ENCODE measurements at regions not wholly inside any gene's neighbourhood (a gene's known extent, or its start where the extent isn't known, plus 50 kb on each side); places are given as distances from the start of the nearest gene placed in this dataset.

DNA sequence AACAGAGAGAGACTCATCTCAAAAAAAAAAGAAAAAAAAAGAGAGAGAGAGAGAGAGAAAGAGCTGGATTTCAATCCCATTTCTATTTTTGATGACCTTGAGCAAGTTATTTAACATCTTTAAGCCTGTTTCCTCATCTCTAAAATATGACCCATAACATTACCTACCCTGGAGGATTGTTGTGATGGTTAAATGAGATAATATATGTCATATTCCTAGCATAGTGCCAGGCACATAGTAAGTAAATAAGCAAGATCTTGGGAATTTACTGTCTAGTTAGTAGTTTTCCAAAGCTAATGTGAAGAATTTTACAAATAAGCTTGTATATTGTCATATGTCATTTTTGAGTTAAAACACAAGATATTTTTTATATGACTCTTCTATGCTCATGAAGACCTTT is 236.5 kb downstream of the PHLDA1 start:
- TF ChIP-seq, protein P1, sequence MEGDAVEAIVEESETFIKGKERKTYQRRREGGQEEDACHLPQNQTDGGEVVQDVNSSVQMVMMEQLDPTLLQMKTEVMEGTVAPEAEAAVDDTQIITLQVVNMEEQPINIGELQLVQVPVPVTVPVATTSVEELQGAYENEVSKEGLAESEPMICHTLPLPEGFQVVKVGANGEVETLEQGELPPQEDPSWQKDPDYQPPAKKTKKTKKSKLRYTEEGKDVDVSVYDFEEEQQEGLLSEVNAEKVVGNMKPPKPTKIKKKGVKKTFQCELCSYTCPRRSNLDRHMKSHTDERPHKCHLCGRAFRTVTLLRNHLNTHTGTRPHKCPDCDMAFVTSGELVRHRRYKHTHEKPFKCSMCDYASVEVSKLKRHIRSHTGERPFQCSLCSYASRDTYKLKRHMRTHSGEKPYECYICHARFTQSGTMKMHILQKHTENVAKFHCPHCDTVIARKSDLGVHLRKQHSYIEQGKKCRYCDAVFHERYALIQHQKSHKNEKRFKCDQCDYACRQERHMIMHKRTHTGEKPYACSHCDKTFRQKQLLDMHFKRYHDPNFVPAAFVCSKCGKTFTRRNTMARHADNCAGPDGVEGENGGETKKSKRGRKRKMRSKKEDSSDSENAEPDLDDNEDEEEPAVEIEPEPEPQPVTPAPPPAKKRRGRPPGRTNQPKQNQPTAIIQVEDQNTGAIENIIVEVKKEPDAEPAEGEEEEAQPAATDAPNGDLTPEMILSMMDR (IDR thresholded peaks at IDR 0.05), result no peak
- TF ChIP-seq EZH2 (IDR thresholded peaks at IDR 0.05), result no peak
